Breast epithelium (tissue), 3 donors: ENCODE measurements at regions not wholly inside any gene's neighbourhood (a gene's known extent, or its start where the extent isn't known, plus 50 kb on each side); places are given as distances from the start of the nearest gene placed in this dataset.

Experiments
- CTCF ChIP-seq, 3 donors: fragments of 450-650 bp; IDR thresholded peaks; one replicate each; pipeline ENCODE4 v1.5.1; 2016 to 2017; ENCODE audit warnings: antibody characterized with exemption in 3 of 3, mild to moderate bottlenecking in 3 of 3, moderate library complexity in 3 of 3
- POLR2A ChIP-seq: fragments of 450-650 bp; IDR thresholded peaks from one replicate; pipeline ENCODE4 v1.6.1; 2016; ENCODE audit warnings: antibody characterized with exemption, mild to moderate bottlenecking, moderate library complexity

- TF ChIP-seq POLR2A (no peak), CTCF (IDR thresholded peaks at IDR 0.05) (no peak)
These were observed 2667.7 kb upstream of the PCDH20 start for GRCh38 chr13:64083396-64083795.
